ENCODE measurements at regions not wholly inside any gene's neighbourhood (a gene's known extent, or its start where the extent isn't known, plus 50 kb on each side); places are given as distances from the start of the nearest gene placed in this dataset.

- TF ChIP-seq, protein P1, sequence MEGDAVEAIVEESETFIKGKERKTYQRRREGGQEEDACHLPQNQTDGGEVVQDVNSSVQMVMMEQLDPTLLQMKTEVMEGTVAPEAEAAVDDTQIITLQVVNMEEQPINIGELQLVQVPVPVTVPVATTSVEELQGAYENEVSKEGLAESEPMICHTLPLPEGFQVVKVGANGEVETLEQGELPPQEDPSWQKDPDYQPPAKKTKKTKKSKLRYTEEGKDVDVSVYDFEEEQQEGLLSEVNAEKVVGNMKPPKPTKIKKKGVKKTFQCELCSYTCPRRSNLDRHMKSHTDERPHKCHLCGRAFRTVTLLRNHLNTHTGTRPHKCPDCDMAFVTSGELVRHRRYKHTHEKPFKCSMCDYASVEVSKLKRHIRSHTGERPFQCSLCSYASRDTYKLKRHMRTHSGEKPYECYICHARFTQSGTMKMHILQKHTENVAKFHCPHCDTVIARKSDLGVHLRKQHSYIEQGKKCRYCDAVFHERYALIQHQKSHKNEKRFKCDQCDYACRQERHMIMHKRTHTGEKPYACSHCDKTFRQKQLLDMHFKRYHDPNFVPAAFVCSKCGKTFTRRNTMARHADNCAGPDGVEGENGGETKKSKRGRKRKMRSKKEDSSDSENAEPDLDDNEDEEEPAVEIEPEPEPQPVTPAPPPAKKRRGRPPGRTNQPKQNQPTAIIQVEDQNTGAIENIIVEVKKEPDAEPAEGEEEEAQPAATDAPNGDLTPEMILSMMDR (IDR thresholded peaks at IDR 0.05), result no peak
- no peak for TF ChIP-seq POLR2A (IDR thresholded peaks at IDR 0.05)
These were observed 206.4 kb upstream of the CITED2 start for GRCh38 chr6:139580592-139581484.

All from Peyer's patch (tissue), 4 donors.